AG09309 (cell line): ENCODE measurements at regions not wholly inside any gene's neighbourhood (a gene's known extent, or its start where the extent isn't known, plus 50 kb on each side); places are given as distances from the start of the nearest gene placed in this dataset.

Source experiments
- DNase-seq: peaks from one replicate; pipeline ENCODE4 v3.0.0-alpha.2; 2010; ENCODE audit warnings: low read depth
- H3K4me3 ChIP-seq: 2 replicates; pipeline ENCODE4 v1.5.1; 2011; ENCODE audit warnings: mild to moderate bottlenecking, low read depth, low read length, moderate library complexity; ENCODE audit not compliant: control insufficient read depth
- TF ChIP-seq, protein P1 (sequence below): IDR thresholded peaks from 2 replicates; pipeline ENCODE4 v1.5.1; 2011; ENCODE audit warnings: mild to moderate bottlenecking, low read depth, low read length, inconsistent platforms; ENCODE audit not compliant: insufficient read depth, control insufficient read depth; ENCODE audit errors: missing control alignments

DNA sequence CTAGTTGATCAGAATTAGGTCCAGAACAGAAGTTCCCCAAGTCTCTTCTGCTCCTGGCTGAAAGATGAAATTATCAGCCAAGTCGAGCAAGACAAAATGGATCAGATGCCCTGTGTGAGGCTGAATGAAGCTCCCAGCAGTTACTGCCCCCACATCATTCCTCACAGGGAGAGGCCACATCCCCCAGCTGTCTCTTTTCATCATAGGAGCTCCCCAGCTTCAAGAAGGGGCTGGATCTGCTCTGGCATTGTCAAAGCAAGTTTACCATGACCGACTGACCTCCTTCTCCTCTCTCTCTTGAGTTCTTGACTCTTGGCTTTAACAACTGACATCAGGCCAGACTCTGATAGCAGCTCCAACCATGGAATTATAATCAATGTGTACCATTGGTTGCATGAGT lies 133.3 kb upstream of the RAD23B start:
- no peak for DNase-seq
- TF ChIP-seq, protein P1, sequence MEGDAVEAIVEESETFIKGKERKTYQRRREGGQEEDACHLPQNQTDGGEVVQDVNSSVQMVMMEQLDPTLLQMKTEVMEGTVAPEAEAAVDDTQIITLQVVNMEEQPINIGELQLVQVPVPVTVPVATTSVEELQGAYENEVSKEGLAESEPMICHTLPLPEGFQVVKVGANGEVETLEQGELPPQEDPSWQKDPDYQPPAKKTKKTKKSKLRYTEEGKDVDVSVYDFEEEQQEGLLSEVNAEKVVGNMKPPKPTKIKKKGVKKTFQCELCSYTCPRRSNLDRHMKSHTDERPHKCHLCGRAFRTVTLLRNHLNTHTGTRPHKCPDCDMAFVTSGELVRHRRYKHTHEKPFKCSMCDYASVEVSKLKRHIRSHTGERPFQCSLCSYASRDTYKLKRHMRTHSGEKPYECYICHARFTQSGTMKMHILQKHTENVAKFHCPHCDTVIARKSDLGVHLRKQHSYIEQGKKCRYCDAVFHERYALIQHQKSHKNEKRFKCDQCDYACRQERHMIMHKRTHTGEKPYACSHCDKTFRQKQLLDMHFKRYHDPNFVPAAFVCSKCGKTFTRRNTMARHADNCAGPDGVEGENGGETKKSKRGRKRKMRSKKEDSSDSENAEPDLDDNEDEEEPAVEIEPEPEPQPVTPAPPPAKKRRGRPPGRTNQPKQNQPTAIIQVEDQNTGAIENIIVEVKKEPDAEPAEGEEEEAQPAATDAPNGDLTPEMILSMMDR: no peak

GRCh38 chr9:107153336-107153735 lies 129.7 kb upstream of the RAD23B start:
- no peak overlapping the region for H3K4me3 ChIP-seq
- no peak for DNase-seq
- TF ChIP-seq, protein P1: no peak

More for the DNA sequence above, 133.3 kb upstream of the RAD23B start:
- no peak overlapping the region for H3K4me3 ChIP-seq

DNA sequence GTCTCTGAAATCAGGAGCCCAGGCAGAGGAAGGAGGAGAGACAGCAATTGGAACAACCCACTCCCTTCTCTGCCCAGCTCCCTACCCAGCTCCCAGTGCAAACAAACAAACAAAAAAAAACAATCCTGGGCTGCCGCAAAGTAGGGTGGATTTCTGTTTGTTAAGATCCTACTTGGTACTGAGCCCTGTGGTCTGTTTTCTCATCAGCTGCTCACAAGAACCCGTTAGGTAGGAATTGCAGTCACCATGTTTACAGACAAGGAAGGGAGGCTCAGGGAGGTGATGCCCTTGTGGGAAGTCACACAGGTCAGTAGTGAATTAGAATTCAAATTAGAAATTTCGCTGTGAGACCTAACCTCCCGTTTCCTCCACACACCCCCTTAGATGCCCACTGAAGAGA lies 128.8 kb upstream of the RAD23B start:
- TF ChIP-seq, protein P1: no peak
- no peak overlapping the region for H3K4me3 ChIP-seq
- no peak for DNase-seq

- no peak overlapping the region for H3K4me3 ChIP-seq
- TF ChIP-seq, protein P1: no peak
- no peak for DNase-seq
Observed at GRCh38 chr9:107154766-107155165, 128.3 kb upstream of the RAD23B start.

GRCh38 chr9:107155244-107155817 lies 127.7 kb upstream of the RAD23B start:
- no peak for DNase-seq
- TF ChIP-seq, protein P1: peak; percentile 25
- H3K4me3 ChIP-seq: no peak overlapping the region

DNA sequence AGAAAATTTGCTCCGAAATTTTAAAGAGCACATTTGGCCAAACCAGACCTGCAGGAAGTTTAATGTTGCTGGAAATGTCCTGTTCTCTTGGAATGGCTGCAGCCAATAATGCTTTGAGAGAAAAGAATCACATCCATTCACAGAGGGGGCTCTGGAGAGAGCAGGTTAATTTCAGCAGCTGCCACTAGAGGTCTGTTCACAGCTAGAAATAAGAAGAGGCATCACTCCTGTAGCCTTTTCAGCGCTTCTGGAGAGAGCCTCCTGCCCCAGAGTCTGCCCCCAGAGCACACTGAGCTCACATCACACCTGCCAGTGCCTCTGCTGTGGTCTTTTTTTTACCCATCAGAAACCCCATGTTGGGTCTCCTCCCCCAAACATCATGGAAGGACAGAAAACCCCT lies 124.8 kb upstream of the RAD23B start:
- H3K4me3 ChIP-seq: no peak overlapping the region
- no peak for DNase-seq
- TF ChIP-seq, protein P1: peak; percentile 43

GRCh38 chr9:107161338-107161737 lies 121.7 kb upstream of the RAD23B start:
- TF ChIP-seq, protein P1: no peak
- no peak for DNase-seq

More at GRCh38 chr9:107161338-107161737, 121.7 kb upstream of the RAD23B start:
- no peak overlapping the region for H3K4me3 ChIP-seq
